HG03521 (cell line): ENCODE measurements at regions not wholly inside any gene's neighbourhood (a gene's known extent, or its start where the extent isn't known, plus 50 kb on each side); places are given as distances from the start of the nearest gene placed in this dataset.

Experiments
- ATAC-seq: cut with Tn5 transposase; IDR thresholded peaks from one replicate; pipeline ENCODE4 v1.9.1; 2021; ENCODE audit warnings: mild to moderate bottlenecking, moderate library complexity; ENCODE audit not compliant: unreplicated experiment

DNA sequence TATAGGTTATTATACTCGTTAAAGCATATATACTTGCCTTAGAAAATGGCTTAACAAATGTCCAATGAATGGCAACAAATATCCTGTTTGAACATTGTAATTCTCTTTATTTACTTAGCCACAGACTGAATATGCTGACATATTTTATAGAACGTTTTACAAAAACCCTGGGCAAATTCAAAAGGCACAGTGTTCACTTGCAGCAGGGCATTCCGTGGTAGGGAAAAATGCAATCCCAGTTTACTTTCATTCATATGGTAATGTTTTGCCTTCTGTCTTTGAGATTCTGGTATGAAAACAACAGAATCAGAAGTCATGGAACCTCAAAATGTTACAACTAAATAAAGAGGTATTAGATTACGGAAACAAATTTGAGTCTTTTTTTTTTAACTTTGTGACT, 56.2 kb upstream of the MYCBP2 start:
- ATAC-seq, result no peak

DNA sequence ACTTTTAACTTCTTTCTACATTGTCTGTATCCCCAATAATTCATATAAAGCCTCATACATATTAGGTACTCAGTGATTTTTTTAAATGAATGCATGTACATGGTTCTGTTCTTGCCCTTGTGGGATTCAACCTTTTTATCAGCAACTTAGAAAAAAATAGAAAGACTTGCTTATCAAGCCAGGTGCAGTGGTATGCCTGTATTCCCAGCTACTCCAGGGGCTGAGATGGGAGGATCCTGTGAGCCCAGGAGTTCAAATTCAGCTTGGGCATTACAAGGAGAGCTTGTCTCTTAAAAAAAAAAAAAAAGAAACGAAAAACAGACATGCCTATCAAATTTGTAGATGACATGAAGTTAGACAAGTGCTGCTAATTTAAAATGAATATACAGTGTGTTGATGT, 54.2 kb upstream of the MYCBP2 start:
- ATAC-seq, result no peak

GRCh38 chr13:77379508-77379907, 52.6 kb upstream of the MYCBP2 start:
- no peak for ATAC-seq

DNA sequence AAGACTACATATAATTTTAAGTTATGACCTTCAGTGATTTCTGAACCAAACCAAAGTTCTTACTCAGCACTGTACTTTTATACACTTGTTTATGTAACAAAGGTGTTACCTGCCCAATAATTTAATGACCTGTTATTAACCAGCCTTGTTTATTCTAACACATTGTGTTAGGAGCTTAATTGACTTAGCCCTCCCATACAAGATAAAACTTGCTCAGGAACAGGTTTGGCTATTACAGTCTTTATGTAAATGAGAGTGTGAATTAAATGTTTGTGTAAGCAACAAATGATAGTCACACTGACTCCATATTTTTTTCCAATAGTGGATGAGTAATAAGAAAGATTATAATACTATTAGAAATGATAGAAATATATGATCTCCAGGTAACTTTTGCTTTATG, 51.8 kb upstream of the MYCBP2 start:
- no peak for ATAC-seq

- no peak for ATAC-seq
These were observed 50.1 kb upstream of the MYCBP2 start for GRCh38 chr13:77377016-77377415.
